Neuronal stem cell (in vitro differentiated cells): ENCODE measurements at regions not wholly inside any gene's neighbourhood (a gene's known extent, or its start where the extent isn't known, plus 50 kb on each side); places are given as distances from the start of the nearest gene placed in this dataset.

Experiments
- DNase-seq: peaks from one replicate; pipeline ENCODE4 v3.0.0-alpha.2; 2013; ENCODE audit warnings: low spot score
- H2AFZ ChIP-seq: one replicate; pipeline ENCODE4 v1.6.1; 2013; ENCODE audit warnings: mild to moderate bottlenecking, low read length, inconsistent platforms
- H2AK5ac ChIP-seq: 2 replicates; pipeline ENCODE4 v1.6.1; 2013; ENCODE audit warnings: low read depth, mild to moderate bottlenecking, inconsistent platforms, low read length, moderate library complexity, mixed read lengths
- H2BK120ac ChIP-seq: 2 replicates; pipeline ENCODE4 v1.6.1; 2013; ENCODE audit warnings: low read depth, mild to moderate bottlenecking, inconsistent platforms, low read length, moderate library complexity, mixed read lengths
- H2BK12ac ChIP-seq: one replicate; pipeline ENCODE4 v1.6.1; 2013; ENCODE audit warnings: low read length, inconsistent platforms
- H2BK15ac ChIP-seq: 2 replicates; pipeline ENCODE4 v1.6.1; 2013; ENCODE audit warnings: mild to moderate bottlenecking, low read length, inconsistent platforms, mixed read lengths
- H2BK5ac ChIP-seq: one replicate; pipeline ENCODE4 v1.6.1; 2013; ENCODE audit warnings: inconsistent platforms, mild to moderate bottlenecking, low read length, moderate library complexity
- H3K14ac ChIP-seq: one replicate; pipeline ENCODE4 v1.6.1; 2013; ENCODE audit warnings: low read length, inconsistent platforms
- H3K18ac ChIP-seq: 2 replicates; pipeline ENCODE4 v1.6.1; 2013; ENCODE audit warnings: low read length, inconsistent platforms
- H3K23ac ChIP-seq: 2 replicates; pipeline ENCODE4 v1.6.1; 2013; ENCODE audit warnings: low read depth, mild to moderate bottlenecking, mixed read lengths, low read length, inconsistent platforms; ENCODE audit not compliant: poor library complexity
- H3K27ac ChIP-seq: replicated peaks from 3 replicates; pipeline ENCODE4 v1.5.1; 2013; ENCODE audit warnings: low read length, inconsistent platforms
- H3K27me3 ChIP-seq, 3 experiments: 2 replicates each; pipeline ENCODE4 v1.6.1; 2013; ENCODE audit warnings: low read length in 3 of 3, mild to moderate bottlenecking in 2 of 3, inconsistent platforms in 1 of 3, low read depth in 1 of 3, mixed read lengths in 1 of 3, moderate library complexity in 1 of 3; ENCODE audit not compliant: control insufficient read depth in 3 of 3, insufficient read depth in 3 of 3
- H3K36me3 ChIP-seq, 2 donors: replicated peaks in 1 of 2; 2 replicates each; pipeline ENCODE4 v1.6.1; 2013; ENCODE audit warnings: low read length in 2 of 2; ENCODE audit not compliant: control insufficient read depth in 2 of 2, insufficient read depth in 2 of 2
- H3K4ac ChIP-seq: 2 replicates; pipeline ENCODE4 v1.6.1; 2013; ENCODE audit warnings: inconsistent platforms, mild to moderate bottlenecking, low read length, moderate library complexity
- H3K4me1 ChIP-seq, 2 donors: 1 replicate in 1 of 2; 2 replicates in 1 of 2; pipeline ENCODE4 v1.6.1; 2013; ENCODE audit warnings: low read length in 2 of 2, low read depth in 1 of 2; ENCODE audit not compliant: control insufficient read depth in 2 of 2, insufficient read depth in 1 of 2
- H3K4me2 ChIP-seq: one replicate; pipeline ENCODE4 v1.6.1; 2013; ENCODE audit warnings: mild to moderate bottlenecking, low read length, inconsistent platforms; ENCODE audit not compliant: insufficient read depth, poor library complexity, severe bottlenecking
- H3K4me3 ChIP-seq, 2 donors: 2 replicates each; pipeline ENCODE4 v1.5.1; 2013; ENCODE audit warnings: low read length in 2 of 2, mild to moderate bottlenecking in 2 of 2, inconsistent platforms in 1 of 2, moderate library complexity in 1 of 2
- H3K79me1 ChIP-seq: one replicate; pipeline ENCODE4 v1.6.1; 2013; ENCODE audit warnings: low read depth, mild to moderate bottlenecking, inconsistent platforms, low read length, moderate library complexity
- H3K9ac ChIP-seq: one replicate; pipeline ENCODE4 v1.6.1; 2013; ENCODE audit warnings: mild to moderate bottlenecking, low read depth, low read length, inconsistent platforms; ENCODE audit not compliant: poor library complexity
- H3K9me3 ChIP-seq, 2 donors: replicated peaks in 1 of 2; 2 replicates each; pipeline versions ENCODE3 to v1.6.1; 2013; ENCODE audit warnings: low read length in 2 of 2, mild to moderate bottlenecking in 2 of 2, inconsistent platforms in 1 of 2, low read depth in 1 of 2, mixed read lengths in 1 of 2, moderate library complexity in 1 of 2; ENCODE audit not compliant: control insufficient read depth in 2 of 2, insufficient read depth in 1 of 2
- H4K8ac ChIP-seq: one replicate; pipeline ENCODE4 v1.6.1; 2013; ENCODE audit warnings: low read depth, mild to moderate bottlenecking, inconsistent platforms, low read length, moderate library complexity
- H4K91ac ChIP-seq: one replicate; pipeline ENCODE4 v1.6.1; 2013; ENCODE audit warnings: low read length, low read depth, mild to moderate bottlenecking, inconsistent platforms; ENCODE audit not compliant: poor library complexity
- WGBS, 2 donors: extraction: QIAGEN DNeasy Blood & Tissue Kit; methylation state at CpG; one replicate each; pipeline ENCODE4 v1.1.7; 2013; ENCODE audit warnings: missing lambda C conversion rate in 2 of 2, mixed read lengths in 1 of 2; ENCODE audit not compliant: insufficient read length in 2 of 2, insufficient replicate concordance in 1 of 2; ENCODE audit errors: extremely low coverage in 2 of 2; 5-methylcytosine and 5-hydroxymethylcytosine counted together

GRCh38 chr11:133654630-133655212 is 122.4 kb upstream of the OPCML start:
- Histone ChIP-seq H3K4me3 (no peak overlapping the region), H3K4me2 (no peak overlapping the region), H4K8ac (no peak overlapping the region), H2AFZ (no peak overlapping the region), H3K9me3 (no peaks in the 10 kb centered on the region), H4K91ac (no peak overlapping the region), H3K27me3 (peaks cover 0 to 3% (median 0%) of the 10 kb centered on the region in 3 experiments), H3K27ac (no peak overlapping the region), H3K4me1 (peaks cover 2 to 6% of the 10 kb centered on the region in 2 donors), H3K9ac (no peak overlapping the region), H2BK120ac (no peak overlapping the region), H3K14ac (no peak overlapping the region), H3K4ac (no peak overlapping the region), H2BK12ac (no peak overlapping the region), H2BK15ac (no peak overlapping the region), H2AK5ac (no peak overlapping the region), H3K18ac (peak overlapping the region; percentile 28), H3K36me3 (no peaks in the 10 kb centered on the region), H3K79me1 (no peaks in the 10 kb centered on the region), H2BK5ac (no peak overlapping the region), H3K23ac (no peak overlapping the region)
- no peak for DNase-seq
- WGBS, 2 donors: no CpG with 5 or more reads among the region's 12 CpGs

GRCh38 chr11:133653336-133653735 is 121.0 kb upstream of the OPCML start:
- H3K23ac ChIP-seq: no peak overlapping the region
- H4K8ac ChIP-seq: no peak overlapping the region
- no peak overlapping the region for H3K4me3 ChIP-seq
- H2BK120ac ChIP-seq: no peak overlapping the region
- no peak overlapping the region for H2BK15ac ChIP-seq
- H3K9me3 ChIP-seq: no peaks in the 10 kb centered on the region
- no peaks in the 10 kb centered on the region for H3K79me1 ChIP-seq
- no CpG with 5 or more reads among the region's 5 CpGs for WGBS, 2 donors
- H3K36me3 ChIP-seq: no peaks in the 10 kb centered on the region
- no peak overlapping the region for H4K91ac ChIP-seq
- H2BK5ac ChIP-seq: no peak overlapping the region
- H3K18ac ChIP-seq: peak overlapping the region; percentile 15
- H3K4ac ChIP-seq: no peak overlapping the region
- H3K27me3 ChIP-seq: peaks cover 0 to 3% (median 0%) of the 10 kb centered on the region in 3 experiments
- H2AK5ac ChIP-seq: no peak overlapping the region
- H3K4me1 ChIP-seq: peaks cover 0 to 2% of the 10 kb centered on the region in 2 donors
- no peak overlapping the region for H2BK12ac ChIP-seq
- H2AFZ ChIP-seq: no peak overlapping the region
- no peak overlapping the region for H3K14ac ChIP-seq
- no peak overlapping the region for H3K4me2 ChIP-seq
- no peak overlapping the region for H3K27ac ChIP-seq
- no peak for DNase-seq
- H3K9ac ChIP-seq: no peak overlapping the region

GRCh38 chr11:133650082-133650481 is 117.8 kb upstream of the OPCML start:
- H2AFZ ChIP-seq: no peak overlapping the region
- no peak overlapping the region for H3K4me3 ChIP-seq
- H3K79me1 ChIP-seq: no peaks in the 10 kb centered on the region
- H3K36me3 ChIP-seq: no peaks in the 10 kb centered on the region
- no peak overlapping the region for H4K91ac ChIP-seq
- WGBS, 2 donors: no CpG with 5 or more reads among the region's 4 CpGs
- no peak overlapping the region for H3K4ac ChIP-seq
- no peak overlapping the region for H4K8ac ChIP-seq
- H3K9me3 ChIP-seq: no peaks in the 10 kb centered on the region
- no peak overlapping the region for H2BK12ac ChIP-seq
- no peak overlapping the region for H3K23ac ChIP-seq
- H3K14ac ChIP-seq: no peak overlapping the region
- no peak overlapping the region for H3K9ac ChIP-seq
- no peak overlapping the region for H2BK120ac ChIP-seq
- no peak overlapping the region for H2AK5ac ChIP-seq
- H2BK5ac ChIP-seq: no peak overlapping the region
- peaks cover 0 to 3% (median 0%) of the 10 kb centered on the region in 3 experiments for H3K27me3 ChIP-seq
- no peak overlapping the region for H3K27ac ChIP-seq
- DNase-seq: no peak
- no peak overlapping the region for H3K4me2 ChIP-seq
- peaks cover 0 to 2% of the 10 kb centered on the region in 2 donors for H3K4me1 ChIP-seq
- H2BK15ac ChIP-seq: no peak overlapping the region
- H3K18ac ChIP-seq: no peak overlapping the region

GRCh38 chr11:133649040-133649439 is 116.7 kb upstream of the OPCML start:
- Histone ChIP-seq H3K79me1 (no peaks in the 10 kb centered on the region), H4K8ac (no peak overlapping the region), H2AFZ (no peak overlapping the region), H2AK5ac (peak overlapping the region; percentile 4), H2BK120ac (no peak overlapping the region), H3K9ac (no peak overlapping the region), H3K27ac (no peak overlapping the region), H3K4me2 (no peak overlapping the region), H3K4ac (no peak overlapping the region), H4K91ac (no peak overlapping the region), H2BK5ac (no peak overlapping the region), H3K36me3 (no peaks in the 10 kb centered on the region), H2BK12ac (no peak overlapping the region), H3K18ac (peak overlapping the region; percentile 64), H2BK15ac (no peak overlapping the region), H3K27me3 (peaks cover 0 to 3% (median 0%) of the 10 kb centered on the region in 3 experiments), H3K14ac (no peak overlapping the region), H3K4me3 (no peak overlapping the region), H3K9me3 (no peaks in the 10 kb centered on the region), H3K23ac (no peak overlapping the region), H3K4me1 (peaks cover 0 to 2% of the 10 kb centered on the region in 2 donors)
- no CpG with 5 or more reads among the region's 16 CpGs for WGBS, 2 donors
- no peak for DNase-seq
